Mucosa of descending colon (tissue), 3 donors: ENCODE measurements at regions not wholly inside any gene's neighbourhood (a gene's known extent, or its start where the extent isn't known, plus 50 kb on each side); places are given as distances from the start of the nearest gene placed in this dataset.
"Not testable (repeated sequence)": the region's sequence is repeated elsewhere in the genome, so short reads cannot be mapped to it uniquely, and the experiment has no call there.

Source experiments
- ATAC-seq: fragments of 200-7000 bp; cut with Tn5 transposase; one replicate; pipeline ENCODE4 v1.9.1; 2020; ENCODE audit warnings: mild to moderate bottlenecking, moderate library complexity
- DNase-seq, 3 donors: peaks; one replicate each; pipeline ENCODE4 v3.0.0-alpha.2; 2020
- H3K36me3 ChIP-seq: fragments of 200-600 bp; one replicate; pipeline ENCODE4 v1.8.0; 2021; ENCODE audit warnings: low read depth, mild to moderate bottlenecking
- H3K4me1 ChIP-seq: fragments of 200-600 bp; one replicate; pipeline ENCODE4 v1.8.0; 2021; ENCODE audit warnings: low read depth, mild to moderate bottlenecking
- H3K4me3 ChIP-seq: fragments of 200-600 bp; one replicate; pipeline ENCODE4 v1.8.0; 2021; ENCODE audit warnings: mild to moderate bottlenecking
- H3K9me3 ChIP-seq: fragments of 200-600 bp; one replicate; pipeline ENCODE4 v1.8.0; 2021; ENCODE audit warnings: mild to moderate bottlenecking
- intact Hi-C, 2 donors: fragments of 100-400 bp; cut with DNase I in 1 of 2; cut with micrococcal nuclease in 1 of 2; formaldehyde crosslinking; loops; one replicate each; pipeline versions ENCODE4 v1.11.0 to v1.11.1; 2022; cut with DNase I, micrococcal nuclease
- TF ChIP-seq, protein P1 (sequence below): fragments of 200-600 bp; IDR thresholded peaks from one replicate; pipeline ENCODE4 v1.8.0; 2022; ENCODE audit warnings: antibody characterized with exemption, mild to moderate bottlenecking
- donor health status: DM: no; HTN: no; CAD: no; lungs with moderate emphysema.
- donor health status: DM: no; HTN: no; CAD: no.
- donor health status: DM: no; HTN: yes; CAD: no.

DNA sequence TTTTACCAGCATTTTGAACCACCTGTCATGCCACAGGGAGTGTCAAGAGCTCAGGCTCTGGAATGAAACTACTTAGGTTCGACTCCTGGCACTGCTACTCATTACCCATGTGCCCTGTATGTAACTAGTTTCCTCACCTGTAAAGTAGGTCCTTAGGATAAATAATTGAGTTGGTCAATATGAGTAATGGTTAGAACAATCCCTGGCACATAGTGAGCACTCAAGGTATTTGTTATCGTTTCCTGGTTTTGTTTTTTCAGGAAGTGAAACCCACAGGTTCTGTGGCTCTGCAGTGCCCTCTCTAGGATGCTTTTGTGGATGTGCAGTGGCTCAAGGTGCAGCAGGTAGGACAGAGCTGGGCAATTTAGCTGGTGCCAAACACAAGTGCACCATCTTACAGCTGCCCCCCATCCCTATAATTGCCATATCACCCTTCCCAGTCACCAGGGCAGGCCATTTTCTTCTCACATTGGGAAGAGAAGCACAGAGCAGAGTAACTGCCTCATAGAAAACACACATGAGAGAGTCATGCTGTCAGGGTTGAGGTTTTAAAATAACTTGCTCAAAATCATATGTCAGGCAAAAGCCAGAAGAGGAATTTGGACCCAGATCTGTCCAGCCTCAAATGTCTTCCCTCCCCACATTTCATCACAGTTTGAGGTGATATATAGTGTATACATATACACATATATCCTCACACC, 297.5 kb downstream of the RPAP3 start:
- Histone ChIP-seq H3K4me3 (no peak overlapping the region), H3K36me3 (no peaks in the 10 kb centered on the region), H3K4me1 (no peaks in the 10 kb centered on the region), H3K9me3 (no peaks in the 10 kb centered on the region)
- peak; percentile 81 for ATAC-seq
- intact Hi-C loops = no loop called here
- TF ChIP-seq, protein P1, sequence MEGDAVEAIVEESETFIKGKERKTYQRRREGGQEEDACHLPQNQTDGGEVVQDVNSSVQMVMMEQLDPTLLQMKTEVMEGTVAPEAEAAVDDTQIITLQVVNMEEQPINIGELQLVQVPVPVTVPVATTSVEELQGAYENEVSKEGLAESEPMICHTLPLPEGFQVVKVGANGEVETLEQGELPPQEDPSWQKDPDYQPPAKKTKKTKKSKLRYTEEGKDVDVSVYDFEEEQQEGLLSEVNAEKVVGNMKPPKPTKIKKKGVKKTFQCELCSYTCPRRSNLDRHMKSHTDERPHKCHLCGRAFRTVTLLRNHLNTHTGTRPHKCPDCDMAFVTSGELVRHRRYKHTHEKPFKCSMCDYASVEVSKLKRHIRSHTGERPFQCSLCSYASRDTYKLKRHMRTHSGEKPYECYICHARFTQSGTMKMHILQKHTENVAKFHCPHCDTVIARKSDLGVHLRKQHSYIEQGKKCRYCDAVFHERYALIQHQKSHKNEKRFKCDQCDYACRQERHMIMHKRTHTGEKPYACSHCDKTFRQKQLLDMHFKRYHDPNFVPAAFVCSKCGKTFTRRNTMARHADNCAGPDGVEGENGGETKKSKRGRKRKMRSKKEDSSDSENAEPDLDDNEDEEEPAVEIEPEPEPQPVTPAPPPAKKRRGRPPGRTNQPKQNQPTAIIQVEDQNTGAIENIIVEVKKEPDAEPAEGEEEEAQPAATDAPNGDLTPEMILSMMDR = no peak
- DNase-seq = peak in 1 of 3 donors; percentile 40

GRCh38 chr12:47407463-47408129, 298.2 kb downstream of the RPAP3 start:
- no peak for DNase-seq
- intact Hi-C loops = no loop called here
- no peak overlapping the region for H3K4me3 ChIP-seq
- TF ChIP-seq, protein P1 = no peak
- no peaks in the 10 kb centered on the region for H3K9me3 ChIP-seq
- H3K4me1 ChIP-seq = no peaks in the 10 kb centered on the region
- no peak for ATAC-seq
- H3K36me3 ChIP-seq = no peaks in the 10 kb centered on the region

GRCh38 chr12:47403681-47404080, 302.1 kb downstream of the RPAP3 start:
- H3K4me1 ChIP-seq = no peaks in the 10 kb centered on the region
- H3K36me3 ChIP-seq = no peaks in the 10 kb centered on the region
- no peak overlapping the region for H3K4me3 ChIP-seq
- TF ChIP-seq, protein P1 = no peak
- ATAC-seq = no peak
- no peaks in the 10 kb centered on the region for H3K9me3 ChIP-seq
- DNase-seq = no peak
- intact Hi-C loops = no loop called here

- H3K36me3 ChIP-seq, ATAC-seq, DNase-seq, H3K4me1 ChIP-seq, H3K9me3 ChIP-seq, H3K4me3 ChIP-seq, intact Hi-C loops: not testable (repeated sequence)
Observed at GRCh38 chr12:47401196-47401595, 304.6 kb downstream of the RPAP3 start.

DNA sequence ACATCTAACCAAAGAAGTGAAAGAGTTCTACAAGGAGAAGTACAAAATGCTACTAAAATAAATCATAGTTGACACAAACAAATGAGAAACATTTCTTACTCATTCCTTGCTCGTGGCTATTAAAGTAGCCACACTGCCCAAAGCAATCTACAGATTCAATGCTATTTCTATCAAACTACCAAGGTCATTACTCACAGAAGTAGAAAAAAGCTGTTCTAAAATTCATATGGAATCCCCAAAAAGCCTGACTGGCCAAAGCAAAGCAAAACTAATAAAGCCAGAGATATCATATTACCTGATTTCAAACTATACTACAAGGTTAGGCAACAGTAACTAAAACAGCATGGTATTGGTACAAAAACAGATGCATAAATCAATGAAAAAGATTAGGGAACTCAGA, 305.6 kb downstream of the RPAP3 start:
- no peak for DNase-seq
- H3K36me3 ChIP-seq = no peaks in the 10 kb centered on the region
- intact Hi-C loops = no loop called here
- no peak for ATAC-seq
- H3K9me3 ChIP-seq = no peaks in the 10 kb centered on the region
- TF ChIP-seq, protein P1 = no peak
- no peak overlapping the region for H3K4me3 ChIP-seq
- H3K4me1 ChIP-seq = no peaks in the 10 kb centered on the region

DNA sequence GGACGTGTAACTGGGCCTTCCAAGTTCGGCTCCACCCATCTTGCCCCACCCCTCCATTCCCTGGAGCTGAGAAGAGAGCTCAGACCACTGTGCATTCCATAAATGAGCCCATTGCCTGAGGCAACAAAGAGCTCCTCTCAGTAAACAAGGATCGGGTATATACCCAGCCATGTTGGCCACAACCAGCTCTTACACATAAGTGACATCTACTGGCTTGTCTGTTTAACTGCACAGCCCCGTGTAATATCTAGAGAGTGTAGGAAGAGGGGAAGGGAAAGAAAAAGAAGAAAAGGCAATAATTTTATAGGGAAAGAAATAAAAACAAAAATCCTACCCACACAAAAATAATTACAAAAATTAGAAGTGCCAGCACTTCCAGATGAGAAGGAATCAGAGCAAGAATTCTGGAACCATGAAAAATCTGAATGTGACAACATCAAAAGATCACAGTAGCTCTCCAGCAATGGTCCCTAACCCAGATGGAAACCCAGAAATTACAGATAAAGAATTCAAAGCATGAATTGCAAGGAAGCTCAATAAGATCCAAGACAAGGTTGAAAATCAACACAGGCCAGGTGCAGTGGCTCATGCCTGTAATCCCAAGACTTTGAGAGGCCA, 308.1 kb downstream of the RPAP3 start:
- Histone ChIP-seq H3K4me3 (no peak overlapping the region), H3K4me1 (no peaks in the 10 kb centered on the region), H3K36me3 (no peaks in the 10 kb centered on the region), H3K9me3 (no peaks in the 10 kb centered on the region)
- peak; percentile 82 for ATAC-seq
- DNase-seq = no peak
- intact Hi-C loops = no loop called here
- TF ChIP-seq, protein P1 = no peak
